ENCODE measurements at regions not wholly inside any gene's neighbourhood (a gene's known extent, or its start where the extent isn't known, plus 50 kb on each side); places are given as distances from the start of the nearest gene placed in this dataset.
"Not testable (repeated sequence)": the region's sequence is repeated elsewhere in the genome, so short reads cannot be mapped to it uniquely, and the experiment has no call there.

DNA sequence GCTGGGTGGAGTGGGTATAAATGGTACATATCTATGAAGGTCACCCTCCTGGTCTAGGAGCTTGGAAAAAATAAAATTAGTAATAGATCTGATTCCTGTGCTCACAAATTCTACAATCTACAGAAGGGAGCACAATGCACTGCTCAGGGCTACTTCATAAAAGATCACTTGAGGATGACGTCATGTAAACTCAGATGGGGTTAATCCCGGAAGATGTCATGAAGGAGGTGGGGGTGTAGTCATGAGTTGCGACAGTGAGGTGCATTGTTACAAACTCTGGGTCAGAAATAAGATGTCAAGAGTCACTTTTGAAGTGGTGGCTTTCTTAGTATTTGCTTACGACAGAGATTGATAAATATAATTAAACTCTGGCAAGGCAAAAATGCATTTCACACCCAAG lies 68.2 kb downstream of the LHX9 start:
- no peak for DNase-seq (ENCODE audit: low spot score)

DNA sequence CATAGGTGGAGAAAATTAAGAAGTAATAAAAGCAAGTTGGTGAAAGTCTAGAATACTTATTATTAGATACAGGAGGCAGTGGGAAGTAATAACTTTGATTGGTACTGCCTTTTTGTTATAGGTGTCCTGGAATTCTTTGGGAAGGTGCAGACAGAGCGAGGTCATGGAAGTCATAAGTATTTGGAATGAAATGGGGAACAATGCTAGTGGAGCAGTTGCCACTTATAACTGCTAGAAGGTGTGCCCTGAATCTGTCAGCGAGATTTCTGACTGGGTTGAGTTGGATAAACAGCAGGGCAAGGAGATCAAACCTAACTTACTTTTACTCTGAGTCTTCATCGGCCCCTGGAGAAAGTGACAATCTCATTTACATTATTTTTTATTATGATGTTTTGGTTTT lies 69.6 kb downstream of the LHX9 start:
- no peak for DNase-seq (ENCODE audit: low spot score)

DNA sequence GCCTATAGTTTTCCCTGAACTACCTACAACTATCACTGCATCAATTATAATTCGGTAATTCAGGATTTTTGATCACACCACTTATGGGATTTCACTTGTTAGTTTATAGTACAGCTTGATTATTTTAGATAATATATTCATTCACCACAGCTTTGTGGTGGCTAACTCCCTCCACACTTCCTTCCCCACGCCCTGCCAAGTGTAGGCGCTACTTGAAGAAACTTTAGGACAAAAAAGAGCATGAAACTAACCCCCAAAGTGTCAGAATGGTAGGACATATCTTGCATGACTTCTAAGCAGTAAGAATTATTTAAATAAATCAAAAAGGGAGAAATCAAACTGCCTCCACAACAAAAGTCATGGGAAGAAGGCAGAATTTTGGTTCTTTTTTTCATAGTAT lies 70.1 kb downstream of the LHX9 start:
- no peak for DNase-seq (ENCODE audit: low spot score)

DNA sequence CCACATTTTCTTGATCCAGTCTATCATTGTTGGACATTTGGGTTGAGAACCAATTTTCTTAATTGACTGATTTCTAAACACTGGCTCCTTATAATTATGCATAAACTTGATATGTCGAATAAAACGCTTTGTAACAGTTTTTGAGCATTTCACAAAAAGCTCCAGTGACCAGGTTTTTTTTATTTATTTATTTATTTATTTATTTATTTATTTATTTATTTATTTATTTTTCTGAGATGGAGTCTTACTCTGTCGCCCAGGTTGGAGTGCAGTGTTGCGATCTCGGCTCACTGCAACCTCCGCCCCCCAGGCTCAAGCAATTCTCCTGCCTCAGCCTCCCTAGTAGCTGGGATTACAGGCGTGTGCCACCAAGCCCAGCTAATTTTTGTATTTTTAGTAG lies 71.4 kb downstream of the LHX9 start:
- DNase-seq (ENCODE audit: low spot score): not testable (repeated sequence)

DNA sequence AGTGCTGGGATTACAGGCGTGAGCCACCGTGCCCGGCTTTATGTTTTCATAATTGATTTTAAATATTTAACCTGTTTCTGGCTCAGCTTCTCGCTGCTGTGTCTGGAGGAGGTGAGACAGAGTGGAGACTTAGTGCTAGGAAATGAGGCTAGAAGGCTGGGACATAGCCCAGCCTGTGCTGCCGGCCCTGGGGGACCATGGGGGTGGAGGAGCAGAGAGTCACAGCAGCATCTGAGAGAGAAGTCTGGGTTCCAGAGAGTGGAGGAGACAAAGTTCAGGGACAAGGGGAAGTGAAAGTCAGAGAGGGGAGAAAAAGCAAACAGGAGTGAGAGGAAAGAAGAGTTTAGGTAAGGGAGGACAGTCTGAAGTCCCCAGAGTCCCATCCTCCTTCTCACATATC lies 71.9 kb downstream of the LHX9 start:
- DNase-seq (ENCODE audit: low spot score): no peak

DNA sequence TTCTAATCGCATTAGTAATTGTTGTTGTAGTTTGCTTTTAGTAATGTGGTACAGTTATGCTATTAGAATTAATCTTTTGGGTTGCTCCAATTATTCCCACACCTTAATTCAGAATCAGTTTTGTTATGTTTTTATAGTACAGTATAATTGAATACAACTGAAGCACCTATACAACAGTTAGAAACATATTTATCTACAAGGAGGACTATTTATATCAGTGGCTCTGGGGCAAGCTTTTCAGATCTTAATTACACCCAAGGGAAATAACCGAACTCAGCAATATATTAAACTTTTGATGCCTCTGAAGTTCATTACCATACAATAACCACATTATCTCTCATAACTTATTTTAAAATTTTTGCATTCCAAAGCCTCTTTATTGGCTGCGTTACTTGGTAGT lies 74.4 kb downstream of the LHX9 start:
- DNase-seq (ENCODE audit: low spot score): no peak

DNA sequence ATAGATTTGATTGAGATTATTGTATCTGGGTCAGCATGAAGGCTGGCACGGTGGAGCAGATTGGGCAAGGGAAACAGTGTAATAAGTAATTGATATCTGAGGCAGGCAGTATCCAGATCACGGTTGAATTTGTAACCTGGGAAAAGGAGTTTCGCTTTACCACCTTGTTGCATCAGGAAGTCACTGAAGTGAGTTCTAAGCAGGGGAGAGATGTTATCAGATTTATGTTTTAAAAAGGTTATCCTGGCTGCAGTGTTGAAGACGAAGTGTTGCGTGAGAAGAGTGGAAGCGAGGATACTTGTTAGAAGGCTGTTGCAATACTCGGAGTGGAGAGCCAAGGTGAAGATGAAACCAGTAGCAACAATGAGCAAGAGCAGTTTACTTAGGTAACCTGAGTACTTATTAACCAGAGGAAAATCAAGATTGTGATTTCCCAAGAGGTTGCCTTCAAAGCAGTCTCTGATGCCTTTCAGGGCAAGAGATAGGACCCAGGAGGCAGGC lies 77.8 kb downstream of the LHX9 start:
- no peak for DNase-seq (ENCODE audit: low spot score)

DNA sequence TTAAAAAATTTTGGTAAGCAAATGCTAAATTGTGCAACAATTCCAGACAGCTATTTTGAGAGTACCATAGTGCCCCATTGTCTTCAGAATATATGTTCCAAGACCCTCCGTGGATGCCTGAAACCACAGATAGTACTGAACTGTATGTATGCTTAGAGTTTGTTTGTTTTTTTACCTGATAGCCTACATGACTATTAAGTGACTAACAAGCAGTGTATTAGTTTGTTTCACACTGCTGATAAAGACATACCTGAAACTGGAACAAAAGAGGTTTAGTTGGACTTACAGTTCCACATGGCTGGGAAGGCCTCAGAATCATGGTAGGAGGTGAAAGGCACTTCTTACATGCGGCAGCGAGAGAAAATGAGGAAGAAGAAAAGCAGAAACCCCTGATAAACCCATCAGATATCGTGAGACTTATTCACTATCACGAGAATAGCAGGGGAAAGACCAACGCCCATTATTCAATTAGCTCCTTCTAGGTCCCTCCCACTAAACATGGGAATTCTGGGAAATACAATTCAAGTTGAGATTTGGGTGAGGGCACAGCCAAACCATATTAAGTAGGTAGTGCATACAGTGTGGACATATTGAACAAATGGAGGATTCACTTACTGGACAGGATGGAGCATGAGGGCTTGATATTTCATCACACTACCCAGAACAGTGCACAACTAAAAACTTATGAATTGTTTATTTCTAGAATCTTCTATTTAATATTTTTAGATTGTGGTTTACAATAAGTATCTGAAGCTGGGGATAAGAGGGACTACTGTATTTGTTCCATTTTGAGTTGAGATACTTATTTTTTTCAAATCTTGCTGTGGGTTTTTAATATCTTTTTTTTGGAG lies 78.5 kb downstream of the LHX9 start:
- DNase-seq (ENCODE audit: low spot score): no peak

DNA sequence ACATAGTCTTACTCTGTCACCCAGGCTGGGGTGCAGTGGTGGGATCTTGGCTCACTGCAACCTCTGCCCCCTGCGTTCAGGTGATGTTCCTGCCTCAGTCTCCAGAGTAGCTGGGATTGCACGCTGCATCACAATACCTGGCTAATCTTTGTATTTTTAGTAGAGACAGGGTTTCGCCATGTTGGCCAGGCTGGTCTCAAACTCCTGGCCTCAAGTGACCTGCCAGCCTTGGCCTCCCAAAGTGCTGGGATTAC lies 79.0 kb downstream of the LHX9 start:
- not testable (repeated sequence) for DNase-seq (ENCODE audit: low spot score)

DNA sequence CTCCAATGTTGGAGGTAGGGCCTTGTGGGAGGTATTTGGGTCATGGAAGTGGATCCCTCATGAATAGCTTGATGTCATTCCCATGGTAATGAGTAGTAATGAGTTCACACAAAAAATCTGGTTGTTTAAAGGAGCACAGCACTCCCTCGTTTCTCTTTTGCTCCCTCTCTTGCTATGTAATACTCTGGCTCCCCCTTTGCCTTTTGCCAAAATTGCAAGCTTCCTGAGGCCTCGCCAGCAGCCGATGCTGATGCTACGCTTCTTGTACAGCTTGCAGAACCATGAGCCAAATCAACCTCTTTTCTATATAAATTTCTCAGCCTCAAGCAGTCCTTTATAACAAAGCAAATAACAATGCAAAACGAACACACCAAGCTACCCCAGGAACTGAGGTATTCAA lies 80.9 kb downstream of the LHX9 start:
- no peak for DNase-seq (ENCODE audit: low spot score)

DNA sequence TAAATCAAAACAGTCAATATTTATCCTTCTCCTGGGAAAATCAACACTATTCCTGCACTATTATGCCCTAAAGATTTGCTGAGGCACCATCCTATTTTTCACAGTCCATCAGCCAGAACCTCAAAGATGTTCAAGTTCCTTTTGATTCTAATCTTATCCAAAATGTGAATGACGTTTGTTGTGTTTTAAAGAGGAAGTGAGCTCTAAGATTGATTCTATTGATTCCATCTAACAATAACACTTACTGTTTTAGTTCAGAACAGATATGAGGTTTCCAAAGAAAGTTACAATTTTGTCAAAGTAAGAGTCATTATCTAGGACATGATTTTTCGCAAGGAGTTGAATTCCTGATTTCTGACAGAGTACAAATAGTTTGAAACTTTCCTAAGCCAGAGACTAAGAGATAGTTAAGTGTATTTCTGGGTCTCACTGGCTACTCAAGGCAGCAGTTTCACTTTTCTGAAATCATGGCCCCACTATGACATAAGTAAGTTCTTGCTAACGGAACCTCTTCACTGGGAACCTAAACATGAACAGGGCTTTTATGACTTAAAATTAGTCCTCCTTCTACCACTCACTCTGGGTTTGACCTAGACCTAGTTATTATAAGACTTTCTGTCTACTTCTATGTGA lies 84.7 kb downstream of the LHX9 start:
- no peak for DNase-seq (ENCODE audit: low spot score)

DNA sequence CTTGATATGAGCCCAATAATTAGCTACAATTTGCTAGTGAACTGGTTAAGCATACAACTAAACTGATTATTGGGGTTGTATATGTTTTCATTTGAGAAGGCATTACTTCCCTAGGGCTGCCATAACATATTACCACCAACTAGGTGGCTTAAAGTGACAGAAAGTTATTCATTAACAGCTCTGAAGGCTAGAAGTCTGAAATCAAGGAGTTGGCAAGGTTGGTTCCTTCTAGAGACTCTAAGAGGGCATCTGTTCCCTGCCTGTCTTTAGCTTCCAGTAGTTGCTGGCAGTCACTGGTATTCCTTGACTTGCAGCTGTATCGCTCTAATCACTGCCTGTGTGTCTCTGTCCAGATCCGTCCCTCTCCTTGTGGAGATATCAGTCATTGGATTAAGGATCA lies 86.3 kb downstream of the LHX9 start:
- no peak for DNase-seq (ENCODE audit: low spot score)

DNA sequence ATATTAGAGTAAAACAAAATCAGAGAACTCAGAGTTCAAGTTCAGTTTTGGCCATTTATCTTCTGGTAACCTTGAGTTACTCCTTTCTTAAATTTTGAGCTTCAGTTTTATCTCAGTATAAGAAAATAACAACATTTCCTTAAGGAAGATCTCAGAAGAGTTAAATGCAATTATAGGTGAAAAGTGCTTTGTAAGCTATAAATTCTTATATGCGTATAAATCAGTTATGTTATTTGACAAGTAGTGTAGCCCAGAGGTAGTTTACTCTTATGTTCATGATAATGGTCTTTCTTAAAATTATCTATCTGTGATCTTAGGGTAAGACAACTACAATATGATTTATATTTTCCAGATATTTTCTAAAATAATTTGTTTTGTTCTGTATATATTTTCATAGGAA lies 89.8 kb downstream of the LHX9 start:
- DNase-seq (ENCODE audit: low spot score): no peak

DNA sequence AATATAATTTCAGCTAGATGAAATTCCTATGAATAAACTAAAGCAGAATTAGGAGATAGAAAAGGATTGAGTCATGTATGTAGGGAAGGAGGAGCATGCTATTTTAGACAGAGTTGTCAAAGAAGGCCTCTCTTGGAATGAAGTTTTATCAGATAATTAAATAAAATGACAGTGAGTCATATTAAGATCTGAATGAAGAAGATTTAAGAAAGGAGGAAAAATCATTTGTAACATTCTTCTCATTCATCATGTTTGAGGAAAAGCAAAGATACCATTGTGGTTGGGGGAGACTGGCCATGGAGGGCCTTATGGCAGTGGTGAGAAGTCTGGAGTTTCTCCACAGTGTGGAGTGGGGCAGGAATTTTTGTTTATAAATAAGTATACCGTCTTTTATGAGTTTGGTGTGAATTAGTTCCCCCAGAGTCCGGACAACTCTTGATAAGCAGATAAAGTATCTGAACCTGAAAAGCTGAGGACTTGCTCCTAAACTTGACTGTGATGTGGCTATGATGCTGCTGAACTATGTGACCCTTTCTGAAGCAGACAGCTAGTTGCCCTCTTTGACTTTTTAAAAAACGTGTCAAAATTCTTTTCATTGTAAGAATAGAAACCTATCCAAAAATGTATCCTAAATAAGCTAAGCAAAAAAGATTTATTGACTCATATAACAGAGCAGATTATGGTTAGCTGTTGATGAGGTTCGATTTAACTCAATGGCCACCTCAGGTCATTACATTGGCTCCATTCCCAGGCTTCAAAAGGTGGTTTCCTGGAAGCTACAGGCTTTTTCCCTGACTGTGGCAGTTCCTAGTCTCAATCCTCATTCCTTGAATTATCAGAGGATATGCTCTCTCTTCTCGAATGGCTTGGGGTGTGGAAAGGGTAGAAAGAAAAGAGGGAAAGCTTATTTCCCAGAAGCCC lies 90.8 kb downstream of the LHX9 start:
- no peak for DNase-seq (ENCODE audit: low spot score)

DNA sequence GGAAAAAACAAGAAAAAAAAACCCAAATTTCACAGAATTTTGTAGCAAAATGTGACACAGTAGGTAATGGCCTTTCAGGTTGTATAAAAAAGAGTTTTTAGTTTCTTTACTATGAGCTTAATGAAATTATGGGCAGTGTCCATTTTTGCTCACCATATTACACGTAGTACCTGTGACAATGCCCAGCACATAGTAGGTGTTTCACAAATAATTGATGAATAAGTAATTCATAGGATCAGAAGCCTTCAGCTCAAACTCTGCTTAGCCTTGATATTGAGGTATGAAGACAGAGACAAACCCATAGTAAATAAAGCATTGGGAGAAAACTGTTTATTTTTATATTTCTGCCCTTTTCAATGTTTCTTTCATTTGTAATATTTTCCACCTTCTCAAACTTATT lies 97.2 kb downstream of the LHX9 start:
- no peak for DNase-seq (ENCODE audit: low spot score)

DNA sequence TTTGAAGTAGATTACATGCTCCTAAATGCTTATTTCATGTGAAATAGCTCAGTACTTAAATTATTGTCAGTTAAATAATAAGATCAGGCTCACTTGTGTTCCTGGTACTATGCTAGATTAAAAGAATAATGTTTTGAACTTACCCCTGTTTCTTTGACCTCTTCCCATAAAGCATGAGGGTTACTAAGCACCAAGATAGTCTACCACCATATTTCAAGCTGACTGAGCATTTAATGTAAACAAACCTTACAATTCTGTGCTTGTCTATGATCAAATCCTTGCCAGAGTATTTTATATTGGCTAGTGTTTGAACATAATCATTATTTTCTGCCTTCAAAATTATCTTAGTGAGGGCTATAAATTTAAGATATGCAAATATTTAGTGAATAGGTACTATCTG lies 98.1 kb downstream of the LHX9 start:
- DNase-seq (ENCODE audit: low spot score): no peak

DNA sequence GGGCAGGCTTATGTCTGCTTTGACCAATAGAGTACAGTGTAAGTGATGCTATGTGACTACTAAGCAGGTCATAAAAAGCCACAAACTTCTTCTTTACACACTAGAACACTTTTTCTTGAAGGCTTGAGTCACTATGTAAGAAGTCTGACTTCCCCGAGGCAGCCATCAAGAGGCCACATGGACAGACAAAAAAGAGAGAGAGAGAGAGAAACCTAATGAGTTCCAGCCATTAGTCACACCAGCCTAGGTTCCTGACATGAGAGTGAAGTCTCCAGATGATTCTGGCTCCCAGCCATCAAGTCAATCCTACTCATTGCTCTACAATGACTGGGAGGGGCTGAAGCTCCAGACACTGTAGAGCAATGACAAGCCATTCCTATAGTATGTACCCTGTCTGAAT lies 101.4 kb downstream of the LHX9 start:
- DNase-seq (ENCODE audit: low spot score): no peak

DNA sequence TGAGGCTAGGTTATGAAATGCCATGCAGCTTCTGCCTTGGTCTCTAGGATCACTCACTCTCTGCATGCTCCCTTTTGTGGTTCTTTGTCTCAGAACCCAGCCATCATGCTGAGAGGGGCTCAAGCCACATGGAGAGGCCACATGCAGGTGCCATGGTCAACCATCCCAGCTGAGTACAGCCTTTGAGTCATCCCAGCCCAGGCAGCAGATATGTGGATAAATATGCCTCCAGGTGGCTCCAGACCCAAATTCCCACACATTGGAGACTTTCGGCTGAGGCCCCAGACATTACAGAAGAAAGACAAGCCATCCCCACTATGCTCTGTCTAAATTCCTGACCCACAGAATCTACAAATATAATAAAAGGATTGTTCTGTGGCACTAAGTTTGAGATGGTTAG lies 102.0 kb downstream of the LHX9 start:
- no peak for DNase-seq (ENCODE audit: low spot score)

DNA sequence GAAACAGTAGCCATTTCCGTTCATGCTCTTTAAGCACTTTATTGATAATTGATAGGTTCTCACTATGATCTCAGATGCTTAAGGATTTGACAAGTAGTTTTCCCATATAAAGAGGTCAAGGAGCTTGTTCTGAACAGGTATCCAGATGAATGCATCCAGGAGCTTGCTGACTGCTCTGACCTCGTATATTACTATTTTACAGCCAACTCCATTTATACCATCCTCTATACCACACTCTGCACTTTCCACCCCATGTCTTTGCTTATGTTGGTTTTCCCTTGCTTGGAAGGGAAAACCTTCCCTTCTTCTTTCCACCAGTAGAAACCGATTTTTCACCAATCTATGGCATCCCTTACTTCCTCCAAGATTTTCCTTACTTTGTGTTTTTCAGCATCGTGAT lies 107.2 kb downstream of the LHX9 start:
- DNase-seq (ENCODE audit: low spot score): no peak

DNA sequence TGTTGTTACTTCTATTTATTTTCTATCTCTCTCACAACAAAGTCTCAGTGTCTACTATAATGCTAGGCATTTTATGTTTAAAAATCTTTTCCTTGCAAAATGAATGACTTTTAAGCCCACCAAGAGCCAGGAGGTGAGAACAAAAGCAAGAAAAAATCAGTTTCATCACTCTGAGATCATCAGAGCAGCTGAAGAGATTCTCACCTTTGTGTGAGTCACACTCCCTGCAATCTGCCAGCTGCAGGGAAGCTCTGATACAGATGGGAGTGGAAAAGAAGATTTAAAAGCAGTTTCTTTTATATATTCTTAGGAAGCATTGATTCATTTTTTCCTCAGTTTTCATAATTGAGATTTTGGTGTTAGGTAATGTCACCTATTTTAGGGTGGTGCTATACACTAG lies 107.6 kb downstream of the LHX9 start:
- no peak for DNase-seq (ENCODE audit: low spot score)

DNA sequence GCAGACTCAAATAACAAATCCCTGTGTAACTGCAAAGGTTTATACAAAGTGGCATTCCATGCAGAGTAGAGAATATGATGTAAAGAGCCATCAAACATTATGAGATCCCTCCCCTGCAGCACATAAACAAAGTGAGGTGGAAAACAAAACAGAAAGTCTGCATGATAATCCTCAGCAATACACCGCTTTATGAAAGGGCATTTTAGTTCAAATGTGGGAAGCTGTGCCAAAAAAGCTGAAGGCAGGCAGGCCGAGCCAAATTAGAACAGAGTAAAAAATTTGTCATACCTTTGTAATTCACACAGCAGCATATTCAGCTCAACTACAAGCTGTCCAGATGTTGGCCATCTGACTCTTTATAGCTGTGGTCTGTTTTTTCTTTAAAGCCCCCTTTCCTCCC lies 113.5 kb downstream of the LHX9 start:
- no peak for DNase-seq (ENCODE audit: low spot score)

DNA sequence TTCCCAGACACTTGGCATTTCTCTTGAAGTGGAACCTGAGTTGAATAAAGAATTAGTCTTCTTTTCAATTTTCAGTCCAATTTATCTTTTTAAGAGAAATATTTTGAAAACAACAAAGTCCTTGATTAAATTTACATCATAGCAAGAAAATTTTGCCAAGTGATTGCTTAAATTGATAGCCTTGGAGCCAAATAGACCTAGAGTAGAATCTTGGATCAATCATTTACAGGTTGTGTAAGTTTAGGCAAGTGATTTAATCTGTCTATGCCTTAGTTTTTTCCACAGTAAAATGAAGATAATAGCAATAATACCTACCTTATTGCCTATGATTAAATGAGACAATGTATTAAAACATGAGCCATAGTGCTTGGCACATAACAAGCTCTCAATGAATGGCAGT lies 113.9 kb downstream of the LHX9 start:
- no peak for DNase-seq (ENCODE audit: low spot score)

DNA sequence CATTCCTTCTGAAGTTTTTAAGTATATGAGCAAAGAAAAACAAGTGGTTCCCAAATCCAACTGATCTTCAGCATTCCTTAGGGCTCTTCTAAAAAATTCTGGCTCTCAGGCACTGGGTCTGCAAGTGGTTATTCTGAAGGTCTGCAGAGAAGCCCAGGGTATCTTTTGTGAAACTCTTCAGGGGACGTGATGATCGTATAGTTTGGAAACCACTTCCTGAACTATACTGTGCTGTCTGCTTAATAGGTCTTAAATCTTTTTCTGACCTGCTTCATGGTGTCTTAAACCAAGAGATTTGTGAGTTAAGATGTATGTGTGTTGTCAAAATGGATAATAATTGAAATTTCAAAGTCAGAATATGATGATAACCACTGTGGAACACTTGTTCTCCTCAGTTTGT lies 115.5 kb downstream of the LHX9 start:
- DNase-seq (ENCODE audit: low spot score): no peak

Measured in Ammon's horn (tissue), 1 donor.